HG03342 (cell line): ENCODE measurements at regions not wholly inside any gene's neighbourhood (a gene's known extent, or its start where the extent isn't known, plus 50 kb on each side); places are given as distances from the start of the nearest gene placed in this dataset.
"Not testable (repeated sequence)": the region's sequence is repeated elsewhere in the genome, so short reads cannot be mapped to it uniquely, and the experiment has no call there.

Experiments
- ATAC-seq: cut with Tn5 transposase; IDR thresholded peaks from one replicate; pipeline ENCODE4 v1.9.1; 2021; ENCODE audit warnings: mild to moderate bottlenecking, moderate library complexity; ENCODE audit not compliant: unreplicated experiment

- ATAC-seq, result no peak
Observed at GRCh38 chr7:67608806-67609205, 612.2 kb downstream of the TYW1 start.

GRCh38 chr7:67610897-67611296 lies 614.3 kb downstream of the TYW1 start:
- ATAC-seq, result no peak

- no peak for ATAC-seq
Observed at GRCh38 chr7:67614843-67615242, 618.2 kb downstream of the TYW1 start.

- ATAC-seq, result no peak
Observed at GRCh38 chr7:67616517-67616916, 619.9 kb downstream of the TYW1 start.

- ATAC-seq, result no peak
Observed at GRCh38 chr7:67618556-67619162, 622.0 kb downstream of the TYW1 start.

GRCh38 chr7:67619175-67619574 lies 622.5 kb downstream of the TYW1 start:
- no peak for ATAC-seq

- no peak for ATAC-seq
Observed at GRCh38 chr7:67620216-67620933, 623.7 kb downstream of the TYW1 start.

- no peak for ATAC-seq
Observed at GRCh38 chr7:67621704-67622103, 625.1 kb downstream of the TYW1 start.

- no peak for ATAC-seq
Observed at GRCh38 chr7:67625257-67625737, 628.7 kb downstream of the TYW1 start.

GRCh38 chr7:67631476-67631875 lies 634.8 kb downstream of the TYW1 start:
- no peak for ATAC-seq

- ATAC-seq, result no peak
Observed at GRCh38 chr7:67635271-67635670, 638.6 kb downstream of the TYW1 start.

GRCh38 chr7:67636348-67637022 lies 639.9 kb downstream of the TYW1 start:
- no peak for ATAC-seq

- ATAC-seq, result no peak
Observed at GRCh38 chr7:67637023-67637358, 640.4 kb downstream of the TYW1 start.

GRCh38 chr7:67642542-67642941 lies 645.9 kb downstream of the TYW1 start:
- not testable (repeated sequence) for ATAC-seq

GRCh38 chr7:67644151-67644550 lies 647.5 kb downstream of the TYW1 start:
- no peak for ATAC-seq

GRCh38 chr7:67652937-67653336 lies 656.3 kb downstream of the TYW1 start:
- ATAC-seq, result no peak

- no peak for ATAC-seq
Observed at GRCh38 chr7:67653856-67654454, 657.3 kb downstream of the TYW1 start.

- ATAC-seq, result no peak
Observed at GRCh38 chr7:67654642-67655041, 658.0 kb downstream of the TYW1 start.

GRCh38 chr7:67655168-67655567 lies 658.5 kb downstream of the TYW1 start:
- no peak for ATAC-seq

- no peak for ATAC-seq
Observed at GRCh38 chr7:67659091-67659490, 662.5 kb downstream of the TYW1 start.

- ATAC-seq, result no peak
Observed at GRCh38 chr7:67662804-67663203, 666.2 kb downstream of the TYW1 start.

- ATAC-seq, result no peak
Observed at GRCh38 chr7:67663644-67664043, 667.0 kb downstream of the TYW1 start.
